ENCODE measurements at regions not wholly inside any gene's neighbourhood (a gene's known extent, or its start where the extent isn't known, plus 50 kb on each side); places are given as distances from the start of the nearest gene placed in this dataset.

DNA sequence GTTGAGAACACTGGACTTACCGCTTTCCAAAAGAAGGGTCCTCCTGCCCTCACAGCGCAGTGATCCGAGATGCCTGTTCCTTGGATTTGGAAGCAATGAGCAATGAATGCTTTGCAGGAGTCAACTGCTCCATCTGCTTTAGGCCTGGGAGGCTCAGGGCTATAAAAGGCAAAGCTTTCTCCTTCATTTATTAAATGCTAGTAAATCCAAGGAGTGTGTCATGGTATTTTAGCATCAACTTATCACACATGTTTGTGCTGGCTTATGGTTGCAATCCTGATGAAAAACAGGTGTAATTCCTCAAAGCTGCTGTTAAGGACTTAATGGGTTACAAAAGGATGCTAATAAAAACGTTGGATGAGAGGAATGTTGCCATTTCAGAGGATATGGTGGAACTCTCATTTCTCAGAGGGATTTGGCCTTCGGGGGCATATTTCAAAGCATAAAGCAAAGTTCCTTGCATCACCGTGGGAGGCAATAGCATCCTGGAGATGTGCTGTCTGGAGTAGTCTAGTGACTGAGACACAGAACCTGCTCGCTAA, 158.5 kb upstream of the TPM1 start:
- TF ChIP-seq, protein P1, sequence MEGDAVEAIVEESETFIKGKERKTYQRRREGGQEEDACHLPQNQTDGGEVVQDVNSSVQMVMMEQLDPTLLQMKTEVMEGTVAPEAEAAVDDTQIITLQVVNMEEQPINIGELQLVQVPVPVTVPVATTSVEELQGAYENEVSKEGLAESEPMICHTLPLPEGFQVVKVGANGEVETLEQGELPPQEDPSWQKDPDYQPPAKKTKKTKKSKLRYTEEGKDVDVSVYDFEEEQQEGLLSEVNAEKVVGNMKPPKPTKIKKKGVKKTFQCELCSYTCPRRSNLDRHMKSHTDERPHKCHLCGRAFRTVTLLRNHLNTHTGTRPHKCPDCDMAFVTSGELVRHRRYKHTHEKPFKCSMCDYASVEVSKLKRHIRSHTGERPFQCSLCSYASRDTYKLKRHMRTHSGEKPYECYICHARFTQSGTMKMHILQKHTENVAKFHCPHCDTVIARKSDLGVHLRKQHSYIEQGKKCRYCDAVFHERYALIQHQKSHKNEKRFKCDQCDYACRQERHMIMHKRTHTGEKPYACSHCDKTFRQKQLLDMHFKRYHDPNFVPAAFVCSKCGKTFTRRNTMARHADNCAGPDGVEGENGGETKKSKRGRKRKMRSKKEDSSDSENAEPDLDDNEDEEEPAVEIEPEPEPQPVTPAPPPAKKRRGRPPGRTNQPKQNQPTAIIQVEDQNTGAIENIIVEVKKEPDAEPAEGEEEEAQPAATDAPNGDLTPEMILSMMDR (IDR thresholded peaks at IDR 0.05) = no peak
- TF ChIP-seq, protein P2, sequence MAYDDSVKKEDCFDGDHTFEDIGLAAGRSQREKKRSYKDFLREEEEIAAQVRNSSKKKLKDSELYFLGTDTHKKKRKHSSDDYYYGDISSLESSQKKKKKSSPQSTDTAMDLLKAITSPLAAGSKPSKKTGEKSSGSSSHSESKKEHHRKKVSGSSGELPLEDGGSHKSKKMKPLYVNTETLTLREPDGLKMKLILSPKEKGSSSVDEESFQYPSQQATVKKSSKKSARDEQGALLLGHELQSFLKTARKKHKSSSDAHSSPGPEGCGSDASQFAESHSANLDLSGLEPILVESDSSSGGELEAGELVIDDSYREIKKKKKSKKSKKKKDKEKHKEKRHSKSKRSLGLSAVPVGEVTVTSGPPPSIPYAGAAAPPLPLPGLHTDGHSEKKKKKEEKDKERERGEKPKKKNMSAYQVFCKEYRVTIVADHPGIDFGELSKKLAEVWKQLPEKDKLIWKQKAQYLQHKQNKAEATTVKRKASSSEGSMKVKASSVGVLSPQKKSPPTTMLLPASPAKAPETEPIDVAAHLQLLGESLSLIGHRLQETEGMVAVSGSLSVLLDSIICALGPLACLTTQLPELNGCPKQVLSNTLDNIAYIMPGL (CRISPR knock-in tag; IDR thresholded peaks at IDR 0.05) = no peak
- TF ChIP-seq, protein P3, sequence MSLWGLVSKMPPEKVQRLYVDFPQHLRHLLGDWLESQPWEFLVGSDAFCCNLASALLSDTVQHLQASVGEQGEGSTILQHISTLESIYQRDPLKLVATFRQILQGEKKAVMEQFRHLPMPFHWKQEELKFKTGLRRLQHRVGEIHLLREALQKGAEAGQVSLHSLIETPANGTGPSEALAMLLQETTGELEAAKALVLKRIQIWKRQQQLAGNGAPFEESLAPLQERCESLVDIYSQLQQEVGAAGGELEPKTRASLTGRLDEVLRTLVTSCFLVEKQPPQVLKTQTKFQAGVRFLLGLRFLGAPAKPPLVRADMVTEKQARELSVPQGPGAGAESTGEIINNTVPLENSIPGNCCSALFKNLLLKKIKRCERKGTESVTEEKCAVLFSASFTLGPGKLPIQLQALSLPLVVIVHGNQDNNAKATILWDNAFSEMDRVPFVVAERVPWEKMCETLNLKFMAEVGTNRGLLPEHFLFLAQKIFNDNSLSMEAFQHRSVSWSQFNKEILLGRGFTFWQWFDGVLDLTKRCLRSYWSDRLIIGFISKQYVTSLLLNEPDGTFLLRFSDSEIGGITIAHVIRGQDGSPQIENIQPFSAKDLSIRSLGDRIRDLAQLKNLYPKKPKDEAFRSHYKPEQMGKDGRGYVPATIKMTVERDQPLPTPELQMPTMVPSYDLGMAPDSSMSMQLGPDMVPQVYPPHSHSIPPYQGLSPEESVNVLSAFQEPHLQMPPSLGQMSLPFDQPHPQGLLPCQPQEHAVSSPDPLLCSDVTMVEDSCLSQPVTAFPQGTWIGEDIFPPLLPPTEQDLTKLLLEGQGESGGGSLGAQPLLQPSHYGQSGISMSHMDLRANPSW (CRISPR knock-in tag; conservative IDR thresholded peaks at IDR 0.05; ENCODE audit: low read depth) = no peak
- TF ChIP-seq CREB1 (CRISPR knock-in tag; IDR thresholded peaks at IDR 0.05) = no peak
- no peak for TF ChIP-seq IRF2 (CRISPR knock-in tag; IDR thresholded peaks at IDR 0.05; ENCODE audit: borderline replicate concordance, low read depth)
- TF ChIP-seq, protein P4, sequence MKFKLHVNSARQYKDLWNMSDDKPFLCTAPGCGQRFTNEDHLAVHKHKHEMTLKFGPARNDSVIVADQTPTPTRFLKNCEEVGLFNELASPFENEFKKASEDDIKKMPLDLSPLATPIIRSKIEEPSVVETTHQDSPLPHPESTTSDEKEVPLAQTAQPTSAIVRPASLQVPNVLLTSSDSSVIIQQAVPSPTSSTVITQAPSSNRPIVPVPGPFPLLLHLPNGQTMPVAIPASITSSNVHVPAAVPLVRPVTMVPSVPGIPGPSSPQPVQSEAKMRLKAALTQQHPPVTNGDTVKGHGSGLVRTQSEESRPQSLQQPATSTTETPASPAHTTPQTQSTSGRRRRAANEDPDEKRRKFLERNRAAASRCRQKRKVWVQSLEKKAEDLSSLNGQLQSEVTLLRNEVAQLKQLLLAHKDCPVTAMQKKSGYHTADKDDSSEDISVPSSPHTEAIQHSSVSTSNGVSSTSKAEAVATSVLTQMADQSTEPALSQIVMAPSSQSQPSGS (CRISPR knock-in tag; IDR thresholded peaks at IDR 0.05; ENCODE audit: borderline replicate concordance, low read depth) = no peak
- TF ChIP-seq, protein P5, sequence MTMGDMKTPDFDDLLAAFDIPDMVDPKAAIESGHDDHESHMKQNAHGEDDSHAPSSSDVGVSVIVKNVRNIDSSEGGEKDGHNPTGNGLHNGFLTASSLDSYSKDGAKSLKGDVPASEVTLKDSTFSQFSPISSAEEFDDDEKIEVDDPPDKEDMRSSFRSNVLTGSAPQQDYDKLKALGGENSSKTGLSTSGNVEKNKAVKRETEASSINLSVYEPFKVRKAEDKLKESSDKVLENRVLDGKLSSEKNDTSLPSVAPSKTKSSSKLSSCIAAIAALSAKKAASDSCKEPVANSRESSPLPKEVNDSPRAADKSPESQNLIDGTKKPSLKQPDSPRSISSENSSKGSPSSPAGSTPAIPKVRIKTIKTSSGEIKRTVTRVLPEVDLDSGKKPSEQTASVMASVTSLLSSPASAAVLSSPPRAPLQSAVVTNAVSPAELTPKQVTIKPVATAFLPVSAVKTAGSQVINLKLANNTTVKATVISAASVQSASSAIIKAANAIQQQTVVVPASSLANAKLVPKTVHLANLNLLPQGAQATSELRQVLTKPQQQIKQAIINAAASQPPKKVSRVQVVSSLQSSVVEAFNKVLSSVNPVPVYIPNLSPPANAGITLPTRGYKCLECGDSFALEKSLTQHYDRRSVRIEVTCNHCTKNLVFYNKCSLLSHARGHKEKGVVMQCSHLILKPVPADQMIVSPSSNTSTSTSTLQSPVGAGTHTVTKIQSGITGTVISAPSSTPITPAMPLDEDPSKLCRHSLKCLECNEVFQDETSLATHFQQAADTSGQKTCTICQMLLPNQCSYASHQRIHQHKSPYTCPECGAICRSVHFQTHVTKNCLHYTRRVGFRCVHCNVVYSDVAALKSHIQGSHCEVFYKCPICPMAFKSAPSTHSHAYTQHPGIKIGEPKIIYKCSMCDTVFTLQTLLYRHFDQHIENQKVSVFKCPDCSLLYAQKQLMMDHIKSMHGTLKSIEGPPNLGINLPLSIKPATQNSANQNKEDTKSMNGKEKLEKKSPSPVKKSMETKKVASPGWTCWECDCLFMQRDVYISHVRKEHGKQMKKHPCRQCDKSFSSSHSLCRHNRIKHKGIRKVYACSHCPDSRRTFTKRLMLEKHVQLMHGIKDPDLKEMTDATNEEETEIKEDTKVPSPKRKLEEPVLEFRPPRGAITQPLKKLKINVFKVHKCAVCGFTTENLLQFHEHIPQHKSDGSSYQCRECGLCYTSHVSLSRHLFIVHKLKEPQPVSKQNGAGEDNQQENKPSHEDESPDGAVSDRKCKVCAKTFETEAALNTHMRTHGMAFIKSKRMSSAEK (CRISPR knock-in tag; IDR thresholded peaks at IDR 0.05; ENCODE audit: borderline replicate concordance) = no peak
